Right ventricle myocardium inferior (tissue), 1 donor: ENCODE measurements at regions not wholly inside any gene's neighbourhood (a gene's known extent, or its start where the extent isn't known, plus 50 kb on each side); places are given as distances from the start of the nearest gene placed in this dataset.
"Not testable (repeated sequence)": the region's sequence is repeated elsewhere in the genome, so short reads cannot be mapped to it uniquely, and the experiment has no call there.

Source experiments
- ATAC-seq: fragments of 200-7000 bp; cut with Tn5 transposase; one replicate; pipeline ENCODE4 v1.9.1; 2020; ENCODE audit warnings: mild to moderate bottlenecking, moderate library complexity
- DNase-seq: peaks from one replicate; pipeline ENCODE4 v3.0.0; 2021; ENCODE audit errors: missing footprints
- intact Hi-C: fragments of 100-400 bp; cut with DNase I; formaldehyde crosslinking; loops from one replicate; pipeline ENCODE4 v1.11.0; 2022
- donor health status: DM: no; HTN: yes; CAD: no; lungs with severe emphysema.

GRCh38 chr6:15893556-15894253 lies 230.9 kb upstream of the DTNBP1 start:
- intact Hi-C loops = no loop called here
- no peak for ATAC-seq
- DNase-seq = no peak

GRCh38 chr6:15892369-15892768 lies 229.5 kb upstream of the DTNBP1 start:
- intact Hi-C loops = no loop called here

GRCh38 chr6:15888798-15889772 lies 226.3 kb upstream of the DTNBP1 start:
- intact Hi-C loops = no loop called here
- no peak for DNase-seq
- ATAC-seq = peak; percentile 94

More at GRCh38 chr6:15892369-15892768, 229.5 kb upstream of the DTNBP1 start:
- ATAC-seq (peak; percentile 26), DNase-seq (no peak)

GRCh38 chr6:15887491-15888461 lies 224.9 kb upstream of the DTNBP1 start:
- intact Hi-C loops = no loop called here
- DNase-seq = no peak
- peak; percentile 20 for ATAC-seq

GRCh38 chr6:15885624-15886023 lies 222.8 kb upstream of the DTNBP1 start:
- no peak for DNase-seq
- ATAC-seq = no peak
- intact Hi-C loops = no loop called here

GRCh38 chr6:15883593-15883992 lies 220.8 kb upstream of the DTNBP1 start:
- not testable (repeated sequence) for ATAC-seq, DNase-seq
- intact Hi-C loops = loop anchor here (5.0 kb wide), 1 partner anchor 244 kb away; the partner anchor contains the start of gene MYLIP

GRCh38 chr6:15882915-15883314 lies 220.1 kb upstream of the DTNBP1 start:
- ATAC-seq (no peak), DNase-seq (no peak)
- intact Hi-C loops = loop anchor here (5.0 kb wide), 1 partner anchor 244 kb away; the partner anchor contains the start of gene MYLIP

GRCh38 chr6:15882345-15882744 lies 219.5 kb upstream of the DTNBP1 start:
- no peak for ATAC-seq
- DNase-seq = no peak
- intact Hi-C loops = loop anchor here (5.0 kb wide), 1 partner anchor 245 kb away; the partner anchor contains the start of gene MYLIP

GRCh38 chr6:15881150-15881549 lies 218.3 kb upstream of the DTNBP1 start:
- intact Hi-C loops = loop anchor here (5.0 kb wide), 1 partner anchor 246 kb away; the partner anchor contains the start of gene MYLIP
- ATAC-seq (peak; percentile 41), DNase-seq (no peak)

GRCh38 chr6:15880262-15880973 lies 217.6 kb upstream of the DTNBP1 start:
- DNase-seq (no peak), ATAC-seq (peak; percentile 33)
- intact Hi-C loops = loop anchor here (5.0 kb wide), 1 partner anchor 247 kb away; the partner anchor contains the start of gene MYLIP

GRCh38 chr6:15879371-15880261 lies 216.8 kb upstream of the DTNBP1 start:
- intact Hi-C loops = loop anchor here (5.0 kb wide), 1 partner anchor 248 kb away; the partner anchor contains the start of gene MYLIP
- peak; percentile 73 for ATAC-seq
- DNase-seq = peak; percentile 90

- intact Hi-C loops = no loop called here
- DNase-seq (no peak), ATAC-seq (no peak)
These were observed 214.4 kb upstream of the DTNBP1 start for GRCh38 chr6:15877231-15877630.

- ATAC-seq (no peak), DNase-seq (no peak)
- intact Hi-C loops = no loop called here
These were observed 213.6 kb upstream of the DTNBP1 start for GRCh38 chr6:15876406-15876805.

- intact Hi-C loops = no loop called here
- DNase-seq (no peak), ATAC-seq (no peak)
These were observed 213.0 kb upstream of the DTNBP1 start for GRCh38 chr6:15875797-15876196.

GRCh38 chr6:15874821-15875220 lies 212.0 kb upstream of the DTNBP1 start:
- ATAC-seq = no peak
- no peak for DNase-seq
- intact Hi-C loops = no loop called here

GRCh38 chr6:15874326-15874725 lies 211.5 kb upstream of the DTNBP1 start:
- no peak for ATAC-seq
- intact Hi-C loops = no loop called here
- no peak for DNase-seq
